Adrenal gland (tissue), 5 donors: ENCODE measurements at regions not wholly inside any gene's neighbourhood (a gene's known extent, or its start where the extent isn't known, plus 50 kb on each side); places are given as distances from the start of the nearest gene placed in this dataset.

Experiments
- CTCF ChIP-seq, 6 experiments: fragments of 450-650 bp in 4 of 6; fragments of 200-600 bp in 2 of 6; sonication (generic) in 1 of 6; IDR thresholded peaks; 1 replicate in 5 of 6; 2 replicates in 1 of 6; pipeline versions ENCODE4 v1.5.1 to v1.8.0; 2016 to 2021; ENCODE audit warnings: antibody characterized with exemption in 6 of 6, mild to moderate bottlenecking in 2 of 6, moderate library complexity in 1 of 6
- POLR2A ChIP-seq, 2 donors: fragments of 450-650 bp; IDR thresholded peaks; one replicate each; pipeline ENCODE4 v1.6.1; 2017; ENCODE audit warnings: antibody characterized with exemption in 2 of 2, mild to moderate bottlenecking in 2 of 2, moderate library complexity in 1 of 2
- donor health status: DM: no; HTN: no; CAD: no.

GRCh38 chr2:215881582-215881981 lies 131.8 kb downstream of the MREG start:
- TF ChIP-seq POLR2A (IDR thresholded peaks at IDR 0.05) (no peak), CTCF (IDR thresholded peaks at IDR 0.05) (no peak)
